Caco-2 (cell line): ENCODE measurements at regions not wholly inside any gene's neighbourhood (a gene's known extent, or its start where the extent isn't known, plus 50 kb on each side); places are given as distances from the start of the nearest gene placed in this dataset.

Source experiments
- BruUV-seq: library from RNA; stranded (reverse); fragments of 400-500 nt; replicated peaks from 2 replicates; lab custom pipeline; 2021; lab: Mats Ljungman, UMichigan
- CTCF ChIA-PET: fragments of 300-600 bp; sonication (Branson Sonifier 250); formaldehyde crosslinking; loops from one replicate; lab custom pipeline; 2022; ENCODE audit warnings: antibody characterized with exemption; lab: Charles Lee
- POLR2A ChIA-PET: fragments of 300-600 bp; sonication (Branson Sonifier 250); formaldehyde crosslinking; loops from one replicate; lab custom pipeline; 2022; ENCODE audit warnings: antibody characterized with exemption; lab: Charles Lee
- DNase-seq, 2 experiments: peaks; one replicate each; pipeline versions ENCODE4 v3.0.0 to v3.0.0-alpha.2; 2020 to 2022
- H3K27me3 ChIP-seq: replicated peaks from 2 replicates; pipeline ENCODE4 v1.6.0; 2011; ENCODE audit warnings: low read length; ENCODE audit not compliant: control insufficient read depth, insufficient read depth
- H3K36me3 ChIP-seq: 2 replicates; pipeline ENCODE4 v1.5.1; 2011; ENCODE audit warnings: low read length; ENCODE audit not compliant: control insufficient read depth, insufficient read depth
- H3K4me1 ChIP-seq: fragments of 250-450 bp; sonication (Bioruptor Pico); 2 replicates; pipeline ENCODE4 v1.5.1; 2020; ENCODE audit warnings: mild to moderate bottlenecking
- H3K4me3 ChIP-seq: 2 replicates; pipeline ENCODE4 v1.5.1; 2011; ENCODE audit warnings: low read depth, mild to moderate bottlenecking, control low read depth, low read length
- H3K9me3 ChIP-seq: fragments of 250-450 bp; sonication (Bioruptor Pico); 2 replicates; pipeline ENCODE4 v1.5.1; 2020; ENCODE audit warnings: mild to moderate bottlenecking, moderate library complexity
- H3K27ac Mint-ChIP-seq: one replicate; pipeline ENCODE4 v1.8.0; 2022; ENCODE audit warnings: mixed read lengths; ENCODE audit not compliant: unreplicated experiment
- H3K27me3 Mint-ChIP-seq: one replicate; pipeline ENCODE4 v1.8.0; 2022; ENCODE audit warnings: mixed read lengths; ENCODE audit not compliant: insufficient read depth, unreplicated experiment
- H3K36me3 Mint-ChIP-seq: one replicate; pipeline ENCODE4 v1.8.0; 2022; ENCODE audit warnings: mild to moderate bottlenecking, mixed read lengths; ENCODE audit not compliant: insufficient read depth, unreplicated experiment
- H3K4me1 Mint-ChIP-seq: one replicate; pipeline ENCODE4 v1.8.0; 2022; ENCODE audit warnings: low read depth, mixed read lengths; ENCODE audit not compliant: unreplicated experiment
- H3K4me3 Mint-ChIP-seq: one replicate; pipeline ENCODE4 v1.8.0; 2022; ENCODE audit warnings: mild to moderate bottlenecking, moderate library complexity, mixed read lengths; ENCODE audit not compliant: unreplicated experiment
- H3K9me3 Mint-ChIP-seq: one replicate; pipeline ENCODE4 v1.8.0; 2022; ENCODE audit warnings: mixed read lengths; ENCODE audit not compliant: unreplicated experiment
- CTCF ChIP-seq, 2 experiments: fragments of 200-600 bp in 1 of 2; IDR thresholded peaks; 1 replicate in 1 of 2; 2 replicates in 1 of 2; pipeline versions ENCODE4 v1.5.1 to v1.8.0; 2011 to 2022; ENCODE audit warnings: antibody characterized with exemption in 1 of 2, control low read depth in 1 of 2, inconsistent platforms in 1 of 2, low read depth in 1 of 2, low read length in 1 of 2, mild to moderate bottlenecking in 1 of 2, moderate library complexity in 1 of 2; ENCODE audit not compliant: insufficient read depth in 1 of 2, severe bottlenecking in 1 of 2, unreplicated experiment in 1 of 2
- intact Hi-C: fragments of 100-400 bp; cut with micrococcal nuclease; formaldehyde crosslinking; loops from one replicate; pipeline ENCODE4 v1.10.0; 2022; ENCODE audit not compliant: unreplicated experiment

GRCh38 chr2:20111311-20112131 lies 60.1 kb upstream of the LAPTM4A start:
- no peak overlapping the region for H3K4me3 ChIP-seq
- no TSS peak for BruUV-seq
- no peak overlapping the region for H3K4me3 Mint-ChIP-seq
- peaks cover 35% of the 10 kb centered on the region for H3K4me1 Mint-ChIP-seq
- no peak overlapping the region for H3K27ac Mint-ChIP-seq
- no peaks in the 10 kb centered on the region for H3K9me3 ChIP-seq
- H3K4me1 ChIP-seq: peaks cover 41% of the 10 kb centered on the region
- no peaks in the 10 kb centered on the region for H3K27me3 Mint-ChIP-seq
- H3K27me3 ChIP-seq: no peaks in the 10 kb centered on the region
- TF ChIP-seq CTCF (IDR thresholded peaks at IDR 0.05; ENCODE audit: insufficient read depth in 1 of 2, low read depth in 1 of 2, low read length in 1 of 2, severe bottlenecking in 1 of 2, unreplicated experiment in 1 of 2): no peak
- peaks cover 4% of the 10 kb centered on the region for H3K36me3 Mint-ChIP-seq
- no peak for DNase-seq
- POLR2A ChIA-PET: no interaction called here
- H3K9me3 Mint-ChIP-seq: no peaks in the 10 kb centered on the region
- CTCF ChIA-PET: no interaction called here
- no peaks in the 10 kb centered on the region for H3K36me3 ChIP-seq
- intact Hi-C loops: no loop called here

DNA sequence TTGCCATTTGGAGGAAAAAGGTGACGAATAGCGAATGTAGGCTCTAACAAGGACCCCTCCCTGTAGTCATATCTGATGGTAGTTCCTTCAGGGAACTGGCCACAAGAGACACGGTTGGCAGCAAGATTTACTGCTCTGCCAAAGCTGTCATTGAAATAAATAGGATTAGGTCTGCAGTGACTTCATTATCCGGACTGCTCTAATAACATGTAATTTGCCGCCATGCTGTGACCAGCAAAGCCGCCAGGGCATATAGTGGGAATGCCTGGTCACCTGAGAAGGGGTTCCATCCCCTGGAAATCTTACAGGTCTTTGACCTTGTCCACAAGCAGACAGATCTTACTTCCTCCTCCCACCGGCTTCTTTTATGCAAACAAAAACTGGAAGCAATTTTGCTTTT lies 59.4 kb upstream of the LAPTM4A start:
- POLR2A ChIA-PET: no interaction called here
- no peak for DNase-seq
- intact Hi-C loops: no loop called here
- Histone ChIP-seq H3K4me1 (peaks cover 35% of the 10 kb centered on the region), H3K27me3 (no peaks in the 10 kb centered on the region), H3K36me3 (no peaks in the 10 kb centered on the region), H3K4me3 (no peak overlapping the region), H3K9me3 (no peaks in the 10 kb centered on the region)
- Mint-ChIP-seq H3K4me3 (no peak overlapping the region), H3K9me3 (no peaks in the 10 kb centered on the region), H3K4me1 (peaks cover 28% of the 10 kb centered on the region), H3K36me3 (peaks cover 4% of the 10 kb centered on the region), H3K27me3 (no peaks in the 10 kb centered on the region), H3K27ac (no peak overlapping the region)
- CTCF ChIA-PET: no interaction called here
- BruUV-seq: no TSS peak
- TF ChIP-seq CTCF (IDR thresholded peaks at IDR 0.05; ENCODE audit: insufficient read depth in 1 of 2, low read depth in 1 of 2, low read length in 1 of 2, severe bottlenecking in 1 of 2, unreplicated experiment in 1 of 2): no peak

GRCh38 chr2:20110383-20110782 lies 59.0 kb upstream of the LAPTM4A start:
- no peaks in the 10 kb centered on the region for H3K9me3 Mint-ChIP-seq
- intact Hi-C loops: no loop called here
- Histone ChIP-seq H3K4me3 (no peak overlapping the region), H3K36me3 (no peaks in the 10 kb centered on the region), H3K9me3 (no peaks in the 10 kb centered on the region), H3K27me3 (no peaks in the 10 kb centered on the region), H3K4me1 (peaks cover 30% of the 10 kb centered on the region)
- no peak overlapping the region for H3K27ac Mint-ChIP-seq
- no peak overlapping the region for H3K4me3 Mint-ChIP-seq
- no peak for DNase-seq
- no TSS peak for BruUV-seq
- ChIA-PET POLR2A (no interaction called here), CTCF (no interaction called here)
- no peak for TF ChIP-seq CTCF (IDR thresholded peaks at IDR 0.05; ENCODE audit: insufficient read depth in 1 of 2, low read depth in 1 of 2, low read length in 1 of 2, severe bottlenecking in 1 of 2, unreplicated experiment in 1 of 2)
- no peaks in the 10 kb centered on the region for H3K27me3 Mint-ChIP-seq
- H3K4me1 Mint-ChIP-seq: peaks cover 25% of the 10 kb centered on the region
- H3K36me3 Mint-ChIP-seq: peaks cover 4% of the 10 kb centered on the region
